ENCODE measurements at regions not wholly inside any gene's neighbourhood (a gene's known extent, or its start where the extent isn't known, plus 50 kb on each side); places are given as distances from the start of the nearest gene placed in this dataset.

DNA sequence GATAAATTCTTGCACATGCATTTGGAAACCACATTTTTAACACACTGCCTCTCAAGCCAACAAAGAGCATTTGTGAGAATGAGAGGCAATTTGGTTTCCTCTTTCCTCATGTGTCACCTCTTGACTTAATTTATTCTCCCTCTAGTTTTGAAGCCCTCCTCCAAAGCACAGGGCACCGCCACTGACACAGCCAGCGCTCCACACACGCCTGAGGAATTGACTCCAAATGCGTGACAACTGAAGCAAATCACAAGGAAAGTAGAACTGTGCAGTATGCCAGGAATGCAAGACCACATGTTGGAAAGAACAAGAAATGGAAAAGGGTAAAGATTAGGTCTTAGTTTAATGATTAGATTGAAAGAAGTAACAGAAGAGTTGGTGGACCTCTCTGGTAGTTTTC lies 173.3 kb downstream of the LSM5 start:
- H3K27me3 ChIP-seq = no peaks in the 10 kb centered on the region
- peak in 1 of 2 donors; percentile 22 for DNase-seq (ENCODE audit: extremely low spot score in 2 of 2)
- TF ChIP-seq POLR2A (IDR thresholded peaks at IDR 0.05) (no peak), POLR2AphosphoS5 (IDR thresholded peaks at IDR 0.05; ENCODE audit: insufficient read depth in 1 of 2, low read depth in 1 of 2) (no peak)
- TF ChIP-seq, protein P1, sequence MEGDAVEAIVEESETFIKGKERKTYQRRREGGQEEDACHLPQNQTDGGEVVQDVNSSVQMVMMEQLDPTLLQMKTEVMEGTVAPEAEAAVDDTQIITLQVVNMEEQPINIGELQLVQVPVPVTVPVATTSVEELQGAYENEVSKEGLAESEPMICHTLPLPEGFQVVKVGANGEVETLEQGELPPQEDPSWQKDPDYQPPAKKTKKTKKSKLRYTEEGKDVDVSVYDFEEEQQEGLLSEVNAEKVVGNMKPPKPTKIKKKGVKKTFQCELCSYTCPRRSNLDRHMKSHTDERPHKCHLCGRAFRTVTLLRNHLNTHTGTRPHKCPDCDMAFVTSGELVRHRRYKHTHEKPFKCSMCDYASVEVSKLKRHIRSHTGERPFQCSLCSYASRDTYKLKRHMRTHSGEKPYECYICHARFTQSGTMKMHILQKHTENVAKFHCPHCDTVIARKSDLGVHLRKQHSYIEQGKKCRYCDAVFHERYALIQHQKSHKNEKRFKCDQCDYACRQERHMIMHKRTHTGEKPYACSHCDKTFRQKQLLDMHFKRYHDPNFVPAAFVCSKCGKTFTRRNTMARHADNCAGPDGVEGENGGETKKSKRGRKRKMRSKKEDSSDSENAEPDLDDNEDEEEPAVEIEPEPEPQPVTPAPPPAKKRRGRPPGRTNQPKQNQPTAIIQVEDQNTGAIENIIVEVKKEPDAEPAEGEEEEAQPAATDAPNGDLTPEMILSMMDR (IDR thresholded peaks at IDR 0.05) = no peak
- no peak overlapping the region for H3K27ac ChIP-seq
- H3K4me1 ChIP-seq = no peaks in the 10 kb centered on the region
- H3K4me3 ChIP-seq = no peak overlapping the region
- H3K9me3 ChIP-seq = no peaks in the 10 kb centered on the region
- intact Hi-C loops (cut with DNase I) = no loop called here
- H3K36me3 ChIP-seq = no peaks in the 10 kb centered on the region

DNA sequence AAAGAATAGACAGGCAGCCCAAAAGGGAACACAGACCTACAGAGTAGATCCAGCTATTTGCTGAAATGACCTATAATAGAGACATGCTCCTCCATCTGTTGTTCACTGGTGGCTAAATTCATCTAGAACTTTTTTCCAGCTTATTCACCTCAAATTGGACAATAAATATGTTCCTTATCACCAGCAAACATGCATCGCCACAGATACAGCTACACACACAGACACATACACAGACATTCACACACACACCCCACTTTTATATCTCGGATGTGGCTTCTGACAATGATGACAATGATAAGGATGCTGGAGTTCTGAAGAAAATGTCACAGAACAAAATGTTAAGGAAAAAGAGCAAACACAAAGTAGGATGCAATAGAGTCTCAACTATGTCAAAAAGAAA lies 175.4 kb downstream of the LSM5 start:
- no peak for TF ChIP-seq POLR2A (IDR thresholded peaks at IDR 0.05)
- no peak overlapping the region for H3K27ac ChIP-seq

DNA sequence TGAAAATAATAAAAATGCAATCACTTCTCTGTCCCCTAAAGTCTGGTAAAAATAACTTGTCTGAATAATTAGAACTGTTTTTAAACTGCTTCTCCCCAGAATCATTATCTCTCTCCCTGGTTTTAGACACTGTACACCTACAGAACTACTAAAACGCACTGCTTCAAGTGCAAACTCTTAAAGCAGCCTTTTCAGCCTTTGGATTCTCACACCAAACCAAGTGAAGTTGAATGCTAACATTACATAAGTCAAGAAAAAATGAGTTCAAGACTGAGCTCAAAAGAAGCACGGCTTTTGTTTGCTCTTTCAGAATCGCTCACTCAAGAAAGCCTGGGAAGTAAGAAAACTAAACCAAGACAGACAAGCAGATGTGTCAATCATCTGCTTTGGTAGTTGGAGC lies 188.8 kb downstream of the LSM5 start:
- H3K9me3 ChIP-seq = no peaks in the 10 kb centered on the region
- TF ChIP-seq POLR2AphosphoS5 (IDR thresholded peaks at IDR 0.05; ENCODE audit: insufficient read depth in 1 of 2, low read depth in 1 of 2) = no peak
- TF ChIP-seq, protein P1 (IDR thresholded peaks at IDR 0.05) = no peak
- H3K27me3 ChIP-seq = peaks cover 3% of the 10 kb centered on the region
- peaks cover 14% of the 10 kb centered on the region for H3K4me1 ChIP-seq
- H3K27ac ChIP-seq = no peak overlapping the region
- no peak for DNase-seq (ENCODE audit: extremely low spot score in 2 of 2)
- intact Hi-C loops (cut with DNase I) = no loop called here
- no peaks in the 10 kb centered on the region for H3K36me3 ChIP-seq
- no peak overlapping the region for H3K4me3 ChIP-seq

More for the DNA sequence above, 175.4 kb downstream of the LSM5 start:
- Histone ChIP-seq H3K27me3 (no peaks in the 10 kb centered on the region), H3K36me3 (no peaks in the 10 kb centered on the region), H3K9me3 (no peaks in the 10 kb centered on the region), H3K4me1 (no peaks in the 10 kb centered on the region), H3K4me3 (no peak overlapping the region)
- DNase-seq (ENCODE audit: extremely low spot score in 2 of 2) = no peak
- intact Hi-C loops (cut with DNase I) = no loop called here

DNA sequence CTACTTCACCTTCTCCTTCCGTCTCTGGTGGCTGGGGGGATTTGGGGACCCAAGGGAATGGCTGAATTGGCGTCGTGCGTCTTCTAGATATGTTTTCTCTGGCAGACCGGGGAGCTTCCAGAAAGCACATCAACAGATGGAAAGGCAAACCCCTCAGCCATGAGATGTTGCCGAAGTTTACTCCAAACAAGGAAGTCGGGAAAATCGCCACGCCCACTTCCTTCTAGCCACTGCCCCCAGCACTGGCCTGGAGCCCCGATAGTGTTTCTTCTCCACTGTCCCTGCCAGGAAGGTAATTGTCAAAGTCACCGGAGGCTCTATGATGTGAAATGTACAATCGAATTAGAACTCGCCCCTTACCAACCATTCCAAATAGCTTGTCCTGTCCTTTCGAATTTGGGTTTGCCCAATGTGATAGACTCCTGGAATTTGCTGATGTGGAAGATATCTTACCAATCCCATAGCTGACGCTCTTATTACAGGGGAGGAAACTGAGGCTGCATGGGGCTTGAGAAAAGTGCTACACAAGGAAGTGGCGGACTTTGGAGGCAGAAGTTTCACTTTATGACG lies 191.0 kb downstream of the LSM5 start:
- H3K4me1 ChIP-seq = peaks cover 14% of the 10 kb centered on the region
- DNase-seq (ENCODE audit: extremely low spot score in 2 of 2) = no peak
- intact Hi-C loops (cut with DNase I) = no loop called here
- peak overlapping the region; percentile 41 to 44 for H3K4me3 ChIP-seq
- TF ChIP-seq POLR2A (IDR thresholded peaks at IDR 0.05) = no peak
- no peak for TF ChIP-seq POLR2AphosphoS5 (IDR thresholded peaks at IDR 0.05; ENCODE audit: insufficient read depth in 1 of 2, low read depth in 1 of 2)
- TF ChIP-seq, protein P1 (IDR thresholded peaks at IDR 0.05) = no peak
- no peak overlapping the region for H3K27ac ChIP-seq
- H3K36me3 ChIP-seq = no peaks in the 10 kb centered on the region
- H3K27me3 ChIP-seq = peaks cover 3% of the 10 kb centered on the region
- H3K9me3 ChIP-seq = no peaks in the 10 kb centered on the region

DNA sequence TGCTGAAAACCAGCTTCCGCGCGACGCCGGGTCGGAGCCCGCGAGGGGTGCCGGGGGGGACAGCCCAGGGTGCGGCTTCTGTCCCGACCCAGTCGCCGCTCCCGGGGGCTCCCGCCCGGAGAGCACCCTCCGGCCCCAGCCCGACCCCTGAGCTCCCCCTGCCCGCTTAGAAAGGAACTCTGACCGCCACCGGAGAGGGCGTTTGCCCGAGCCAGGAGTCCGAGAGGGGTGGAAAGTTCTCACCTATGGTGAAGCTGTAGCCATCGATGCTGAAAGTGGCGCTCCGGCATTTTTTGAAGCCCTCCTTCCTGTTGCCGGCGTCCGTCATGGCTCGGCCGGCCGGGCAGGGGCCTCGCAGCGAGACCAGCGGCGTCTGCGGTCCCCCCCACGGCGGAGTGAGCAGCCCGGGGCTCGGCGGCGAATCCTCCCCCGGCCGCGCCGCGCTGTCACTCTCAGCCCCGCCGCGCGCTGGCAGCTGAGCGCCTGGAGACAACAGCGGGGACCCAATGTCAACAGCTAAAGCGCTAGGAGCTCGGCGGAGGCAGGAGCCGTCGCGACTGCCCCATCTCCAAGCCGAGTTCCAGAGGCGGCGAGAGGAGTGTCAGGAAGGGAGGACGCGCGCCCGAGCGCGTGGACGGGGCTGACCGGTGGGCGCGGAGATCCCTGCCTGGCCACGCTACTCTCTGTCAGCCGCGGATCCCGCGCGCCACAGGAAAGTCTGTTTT lies 191.6 kb downstream of the LSM5 start:
- DNase-seq (ENCODE audit: extremely low spot score in 2 of 2) = no peak
- no peaks in the 10 kb centered on the region for H3K9me3 ChIP-seq
- peaks cover 14% of the 10 kb centered on the region for H3K4me1 ChIP-seq
- no peaks in the 10 kb centered on the region for H3K36me3 ChIP-seq
- TF ChIP-seq POLR2AphosphoS5 (IDR thresholded peaks at IDR 0.05; ENCODE audit: insufficient read depth in 1 of 2, low read depth in 1 of 2) (no peak), POLR2A (IDR thresholded peaks at IDR 0.05) (no peak)
- H3K4me3 ChIP-seq = peak overlapping the region; percentile 41 to 44
- H3K27ac ChIP-seq = no peak overlapping the region
- H3K27me3 ChIP-seq = peaks cover 3% of the 10 kb centered on the region
- intact Hi-C loops (cut with DNase I) = no loop called here

DNA sequence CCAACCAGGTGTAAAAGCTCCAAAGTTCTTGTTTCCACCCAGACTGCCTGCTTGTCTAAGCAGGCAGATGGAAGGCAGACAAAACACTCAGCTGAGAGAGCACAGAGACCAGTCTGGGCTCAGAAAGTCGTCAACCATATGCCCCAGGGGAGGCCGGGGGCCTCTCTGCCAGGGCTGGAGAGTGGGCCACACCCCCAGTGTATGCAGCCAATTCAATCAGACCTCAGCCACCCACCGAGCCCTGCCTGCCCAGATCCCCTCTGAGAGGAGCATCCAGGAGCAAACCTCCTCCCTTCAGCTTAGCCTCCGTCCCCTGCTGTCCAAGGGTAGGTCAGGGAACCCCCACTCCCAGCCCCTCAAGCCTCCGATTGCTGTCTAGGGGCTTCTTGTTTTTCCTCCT lies 196.3 kb downstream of the LSM5 start:
- Histone ChIP-seq H3K27ac (no peak overlapping the region), H3K4me3 (no peak overlapping the region), H3K27me3 (peaks cover 2% of the 10 kb centered on the region), H3K9me3 (no peaks in the 10 kb centered on the region), H3K36me3 (no peaks in the 10 kb centered on the region), H3K4me1 (peaks cover 7% of the 10 kb centered on the region)
- TF ChIP-seq POLR2A (IDR thresholded peaks at IDR 0.05) (no peak), POLR2AphosphoS5 (IDR thresholded peaks at IDR 0.05; ENCODE audit: insufficient read depth in 1 of 2, low read depth in 1 of 2) (no peak)
- TF ChIP-seq, protein P1 (IDR thresholded peaks at IDR 0.05) = no peak
- intact Hi-C loops (cut with DNase I) = no loop called here
- DNase-seq (ENCODE audit: extremely low spot score in 2 of 2) = no peak

All from vagina (tissue), 2 donors.